ENCODE measurements at regions not wholly inside any gene's neighbourhood (a gene's known extent, or its start where the extent isn't known, plus 50 kb on each side); places are given as distances from the start of the nearest gene placed in this dataset.

GRCh38 chr4:114320126-114320525 is 278.5 kb upstream of the UGT8 start:
- Histone ChIP-seq H3K27me3 (ENCODE audit: control insufficient read depth in 2 of 2, insufficient read depth in 2 of 2, low read length in 2 of 2) (no peaks in the 10 kb centered on the region), H3K79me2 (ENCODE audit: insufficient read depth, low read length) (no peaks in the 10 kb centered on the region), H2AFZ (ENCODE audit: insufficient read depth, low read depth, low read length, poor library complexity, severe bottlenecking) (no peak overlapping the region), H3K9me3 (replicated peaks in 1 of 2; ENCODE audit: control insufficient read depth in 1 of 2, insufficient read depth in 1 of 2, low read length in 2 of 2) (no peaks in the 10 kb centered on the region), H3K4me2 (replicated peaks; ENCODE audit: extremely low read depth, low read length, poor library complexity, severe bottlenecking) (no peak overlapping the region), H3K4me3 (replicated peaks in 1 of 3; ENCODE audit: low read depth in 2 of 3, low read length in 3 of 3) (no peak overlapping the region), H3K36me3 (replicated peaks in 1 of 2; ENCODE audit: control insufficient read depth in 1 of 2, insufficient read depth in 2 of 2, low read length in 2 of 2) (no peaks in the 10 kb centered on the region), H3K27ac (ENCODE audit: low read depth in 1 of 2, low read length in 2 of 2) (no peak overlapping the region), H3K4me1 (ENCODE audit: control insufficient read depth in 1 of 2, insufficient read depth in 2 of 2, low read length in 2 of 2) (no peaks in the 10 kb centered on the region), H4K20me1 (ENCODE audit: insufficient read depth, low read length) (no peaks in the 10 kb centered on the region), H3K9ac (ENCODE audit: insufficient read depth, low read length, poor library complexity, severe bottlenecking) (no peak overlapping the region)
- Mint-ChIP-seq H3K36me3 (no peaks in the 10 kb centered on the region), H3K4me3 (no peak overlapping the region), H3K9me3 (peaks cover 0 to 4% (median 0%) of the 10 kb centered on the region in 7 donors), H3K4me1 (no peaks in the 10 kb centered on the region), H3K27ac (no peak overlapping the region), H3K27me3 (ENCODE audit: low read depth in 3 of 3) (no peaks in the 10 kb centered on the region)
- DNase-seq: no peak
- intact Hi-C loops (cut with micrococcal nuclease): no loop called here
- WGBS (ENCODE audit: insufficient coverage): 100% methylated on average over 1 of the region's 2 CpGs
- TF ChIP-seq CTCF (IDR thresholded peaks at IDR 0.05): no peak

GRCh38 chr4:114321366-114321765 is 277.2 kb upstream of the UGT8 start:
- Histone ChIP-seq H3K27me3 (ENCODE audit: control insufficient read depth in 2 of 2, insufficient read depth in 2 of 2, low read length in 2 of 2) (no peaks in the 10 kb centered on the region), H3K9me3 (replicated peaks in 1 of 2; ENCODE audit: control insufficient read depth in 1 of 2, insufficient read depth in 1 of 2, low read length in 2 of 2) (no peaks in the 10 kb centered on the region), H2AFZ (ENCODE audit: insufficient read depth, low read depth, low read length, poor library complexity, severe bottlenecking) (no peak overlapping the region), H3K36me3 (replicated peaks in 1 of 2; ENCODE audit: control insufficient read depth in 1 of 2, insufficient read depth in 2 of 2, low read length in 2 of 2) (no peaks in the 10 kb centered on the region), H3K4me3 (replicated peaks in 1 of 3; ENCODE audit: low read depth in 2 of 3, low read length in 3 of 3) (no peak overlapping the region), H3K9ac (ENCODE audit: insufficient read depth, low read length, poor library complexity, severe bottlenecking) (no peak overlapping the region), H3K4me2 (replicated peaks; ENCODE audit: extremely low read depth, low read length, poor library complexity, severe bottlenecking) (no peak overlapping the region), H4K20me1 (ENCODE audit: insufficient read depth, low read length) (no peaks in the 10 kb centered on the region), H3K79me2 (ENCODE audit: insufficient read depth, low read length) (no peaks in the 10 kb centered on the region), H3K27ac (ENCODE audit: low read depth in 1 of 2, low read length in 2 of 2) (no peak overlapping the region), H3K4me1 (ENCODE audit: control insufficient read depth in 1 of 2, insufficient read depth in 2 of 2, low read length in 2 of 2) (no peaks in the 10 kb centered on the region)
- Mint-ChIP-seq H3K27ac (no peak overlapping the region), H3K4me1 (no peaks in the 10 kb centered on the region), H3K36me3 (no peaks in the 10 kb centered on the region), H3K4me3 (no peak overlapping the region), H3K9me3 (peaks cover 0 to 4% (median 0%) of the 10 kb centered on the region in 7 donors), H3K27me3 (ENCODE audit: low read depth in 3 of 3) (no peaks in the 10 kb centered on the region)
- no peak for TF ChIP-seq CTCF (IDR thresholded peaks at IDR 0.05)
- WGBS (ENCODE audit: insufficient coverage): no CpG with 5 or more reads among the region's 3 CpGs
- intact Hi-C loops (cut with micrococcal nuclease): no loop called here
- no peak for DNase-seq

Data from CD14-positive monocyte (primary cell).